ENCODE measurements at regions not wholly inside any gene's neighbourhood (a gene's known extent, or its start where the extent isn't known, plus 50 kb on each side); places are given as distances from the start of the nearest gene placed in this dataset.

DNA sequence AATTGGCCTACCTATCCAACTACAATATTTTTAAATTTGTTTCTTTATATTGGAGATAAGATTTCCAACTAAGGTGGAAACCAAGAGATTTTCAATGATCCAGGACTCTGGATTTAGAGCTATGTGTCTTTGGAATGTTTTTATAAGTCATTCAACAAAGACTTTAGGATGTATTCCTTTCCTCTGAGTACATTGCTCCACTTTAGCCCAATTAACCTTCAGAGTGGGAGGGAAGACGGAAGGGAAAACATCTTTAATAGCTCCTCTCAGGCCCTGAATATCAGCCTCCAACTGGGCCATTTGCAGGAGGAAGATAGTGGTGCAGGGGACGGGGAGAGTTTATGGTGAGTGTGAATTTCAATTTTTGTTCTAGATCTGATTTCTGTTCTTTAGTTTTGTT, 239.2 kb downstream of the PIK3R1 start:
- TF ChIP-seq EP300 (IDR thresholded peaks at IDR 0.05): no peak
- no peak for TF ChIP-seq POLR2A (IDR thresholded peaks at IDR 0.05)

Data from upper lobe of left lung (tissue), 4 donors.